HFFc6 (cell line): ENCODE measurements at regions not wholly inside any gene's neighbourhood (a gene's known extent, or its start where the extent isn't known, plus 50 kb on each side); places are given as distances from the start of the nearest gene placed in this dataset.

Experiments used
- DNase-seq: peaks from one replicate; pipeline ENCODE4 v3.0.0-alpha.2; 2018
- H3K27ac Mint-ChIP-seq: 2 replicates; pipeline ENCODE4 v1.8.0; 2020; ENCODE audit warnings: mild to moderate bottlenecking, mixed read lengths
- H3K27me3 Mint-ChIP-seq: 2 replicates; pipeline ENCODE4 v1.8.0; 2021; ENCODE audit warnings: mild to moderate bottlenecking, moderate library complexity, mixed read lengths; ENCODE audit not compliant: insufficient read depth
- H3K36me3 Mint-ChIP-seq: 2 replicates; pipeline ENCODE4 v1.8.0; 2021; ENCODE audit warnings: low read depth, mixed read lengths
- H3K4me1 Mint-ChIP-seq: 2 replicates; pipeline ENCODE4 v1.8.0; 2020; ENCODE audit warnings: low read depth, mixed read lengths
- H3K4me3 Mint-ChIP-seq: 2 replicates; pipeline ENCODE4 v1.8.0; 2020; ENCODE audit warnings: mild to moderate bottlenecking, moderate library complexity, mixed read lengths
- H3K9me3 Mint-ChIP-seq: 2 replicates; pipeline ENCODE4 v1.8.0; 2020; ENCODE audit warnings: mild to moderate bottlenecking, mixed read lengths
- CTCF ChIP-seq: fragments of 200-600 bp; sonication (generic); IDR thresholded peaks from 2 replicates; pipeline ENCODE4 v1.5.0; 2021; ENCODE audit warnings: antibody characterized with exemption, mild to moderate bottlenecking

GRCh38 chr9:95626885-95627558, 110.3 kb upstream of the PTCH1 start:
- no peak for DNase-seq
- no peaks in the 10 kb centered on the region for H3K36me3 Mint-ChIP-seq
- no peak overlapping the region for H3K27ac Mint-ChIP-seq
- peaks cover 9% of the 10 kb centered on the region for H3K4me1 Mint-ChIP-seq
- H3K9me3 Mint-ChIP-seq: no peaks in the 10 kb centered on the region; the same call in 1 of the 2 replicates
- no peak overlapping the region for H3K4me3 Mint-ChIP-seq
- TF ChIP-seq CTCF: no peak
- peaks cover 5% of the 10 kb centered on the region for H3K27me3 Mint-ChIP-seq

GRCh38 chr9:95626341-95626740, 109.6 kb upstream of the PTCH1 start:
- Mint-ChIP-seq H3K4me3 (no peak overlapping the region), H3K36me3 (no peaks in the 10 kb centered on the region), H3K9me3 (no peaks in the 10 kb centered on the region; the same call in 1 of the 2 replicates), H3K27ac (no peak overlapping the region), H3K4me1 (peaks cover 9% of the 10 kb centered on the region), H3K27me3 (peaks cover 5% of the 10 kb centered on the region)
- no peak for DNase-seq
- no peak for TF ChIP-seq CTCF

- TF ChIP-seq CTCF: no peak
- DNase-seq: no peak
- H3K4me1 Mint-ChIP-seq: peaks cover 9% of the 10 kb centered on the region
- peaks cover 7% of the 10 kb centered on the region for H3K27me3 Mint-ChIP-seq
- H3K36me3 Mint-ChIP-seq: no peaks in the 10 kb centered on the region
- H3K9me3 Mint-ChIP-seq: no peaks in the 10 kb centered on the region; the same call in 1 of the 2 replicates
- no peak overlapping the region for H3K4me3 Mint-ChIP-seq
- H3K27ac Mint-ChIP-seq: no peak overlapping the region
Observed at GRCh38 chr9:95623640-95624039, 106.9 kb upstream of the PTCH1 start.

GRCh38 chr9:95620722-95621121, 104.0 kb upstream of the PTCH1 start:
- H3K4me1 Mint-ChIP-seq: no peaks in the 10 kb centered on the region
- peaks cover 11% of the 10 kb centered on the region for H3K27me3 Mint-ChIP-seq
- H3K9me3 Mint-ChIP-seq: no peaks in the 10 kb centered on the region
- H3K27ac Mint-ChIP-seq: no peak overlapping the region
- no peak for DNase-seq
- TF ChIP-seq CTCF: no peak
- H3K36me3 Mint-ChIP-seq: no peaks in the 10 kb centered on the region
- H3K4me3 Mint-ChIP-seq: no peak overlapping the region

GRCh38 chr9:95620314-95620713, 103.5 kb upstream of the PTCH1 start:
- Mint-ChIP-seq H3K36me3 (no peaks in the 10 kb centered on the region), H3K4me1 (no peaks in the 10 kb centered on the region), H3K27me3 (peaks cover 11% of the 10 kb centered on the region), H3K4me3 (no peak overlapping the region), H3K9me3 (no peaks in the 10 kb centered on the region), H3K27ac (no peak overlapping the region)
- DNase-seq: no peak
- no peak for TF ChIP-seq CTCF

- Mint-ChIP-seq H3K4me3 (no peak overlapping the region), H3K27me3 (peaks cover 17% of the 10 kb centered on the region), H3K4me1 (no peaks in the 10 kb centered on the region), H3K9me3 (no peaks in the 10 kb centered on the region), H3K36me3 (no peaks in the 10 kb centered on the region), H3K27ac (no peak overlapping the region)
- DNase-seq: no peak
- no peak for TF ChIP-seq CTCF
Observed at GRCh38 chr9:95615246-95615645, 98.5 kb upstream of the PTCH1 start.
